Mesenchymal stem cell (in vitro differentiated cells and primary cell): ENCODE measurements at regions not wholly inside any gene's neighbourhood (a gene's known extent, or its start where the extent isn't known, plus 50 kb on each side); places are given as distances from the start of the nearest gene placed in this dataset.

Source experiments
- DNase-seq: peaks from one replicate; pipeline ENCODE4 v3.0.0-alpha.2; 2013
- H2AFZ ChIP-seq: one replicate; pipeline ENCODE4 v1.6.1; 2013; ENCODE audit warnings: low read depth, mild to moderate bottlenecking, control low read depth, inconsistent platforms, low read length, moderate library complexity
- H2AK5ac ChIP-seq: 2 replicates; pipeline ENCODE4 v1.6.1; 2013; ENCODE audit warnings: low read length, moderate library complexity, mild to moderate bottlenecking, inconsistent platforms; ENCODE audit not compliant: severe bottlenecking
- H2BK120ac ChIP-seq: one replicate; pipeline ENCODE4 v1.6.1; 2013; ENCODE audit warnings: low read depth, mild to moderate bottlenecking, inconsistent platforms, low read length, moderate library complexity
- H2BK12ac ChIP-seq, 2 experiments: one replicate each; pipeline ENCODE4 v1.6.1; 2013; ENCODE audit warnings: inconsistent platforms in 2 of 2, low read length in 2 of 2, mild to moderate bottlenecking in 2 of 2, moderate library complexity in 2 of 2, control low read depth in 1 of 2
- H2BK15ac ChIP-seq: one replicate; pipeline ENCODE4 v1.6.1; 2013; ENCODE audit warnings: mild to moderate bottlenecking, low read depth, inconsistent platforms; ENCODE audit not compliant: poor library complexity, severe bottlenecking
- H2BK5ac ChIP-seq: 2 replicates; pipeline ENCODE4 v1.6.1; 2013; ENCODE audit warnings: low read depth, mild to moderate bottlenecking, low read length, control low read depth, inconsistent platforms; ENCODE audit not compliant: poor library complexity, severe bottlenecking
- H3K14ac ChIP-seq, 2 experiments: one replicate each; pipeline ENCODE4 v1.6.1; 2013; ENCODE audit warnings: inconsistent platforms in 2 of 2, low read length in 2 of 2, control low read depth in 1 of 2, mild to moderate bottlenecking in 1 of 2, moderate library complexity in 1 of 2
- H3K18ac ChIP-seq, 2 experiments: one replicate each; pipeline ENCODE4 v1.6.1; 2013; ENCODE audit warnings: inconsistent platforms in 2 of 2, low read length in 2 of 2, control low read depth in 1 of 2, low read depth in 1 of 2, mild to moderate bottlenecking in 1 of 2
- H3K23ac ChIP-seq, 2 experiments: one replicate each; pipeline ENCODE4 v1.6.1; 2013; ENCODE audit warnings: inconsistent platforms in 2 of 2, low read length in 2 of 2, mild to moderate bottlenecking in 2 of 2, moderate library complexity in 2 of 2, control low read depth in 1 of 2
- H3K27ac ChIP-seq: 2 replicates; pipeline ENCODE4 v1.5.1; 2013; ENCODE audit warnings: mild to moderate bottlenecking, moderate library complexity, low read length, control low read depth, inconsistent platforms; ENCODE audit not compliant: poor library complexity, severe bottlenecking
- H3K27me3 ChIP-seq, 2 experiments: 2 replicates each; pipeline versions ENCODE4 v1.6.1 to v1.7.0; 2013; ENCODE audit warnings: low read length in 2 of 2, mild to moderate bottlenecking in 2 of 2, moderate library complexity in 2 of 2, control low read depth in 1 of 2, inconsistent platforms in 1 of 2; ENCODE audit not compliant: control insufficient read depth in 1 of 2, insufficient read depth in 1 of 2
- H3K36me3 ChIP-seq, 2 experiments: 2 replicates each; pipeline versions ENCODE4 v1.6.1 to v1.7.0; 2013; ENCODE audit warnings: low read length in 2 of 2, control low read depth in 1 of 2, inconsistent platforms in 1 of 2, low read depth in 1 of 2, mild to moderate bottlenecking in 1 of 2; ENCODE audit not compliant: insufficient read depth in 2 of 2, control insufficient read depth in 1 of 2
- H3K4ac ChIP-seq, 2 experiments: one replicate each; pipeline ENCODE4 v1.6.1; 2013; ENCODE audit warnings: inconsistent platforms in 2 of 2, low read length in 2 of 2, mild to moderate bottlenecking in 2 of 2, moderate library complexity in 2 of 2, control low read depth in 1 of 2, low read depth in 1 of 2
- H3K4me1 ChIP-seq: 2 replicates; pipeline ENCODE4 v1.6.1; 2013; ENCODE audit warnings: low read depth, low read length, control low read depth; ENCODE audit not compliant: control insufficient read depth, insufficient read depth
- H3K4me2 ChIP-seq: 2 replicates; pipeline ENCODE4 v1.6.1; 2013; ENCODE audit warnings: low read length, mild to moderate bottlenecking, inconsistent platforms; ENCODE audit not compliant: poor library complexity, severe bottlenecking
- H3K4me3 ChIP-seq, 2 experiments: 2 replicates each; pipeline versions ENCODE4 v1.5.1 to v1.7.0; 2013; ENCODE audit warnings: low read length in 2 of 2, mild to moderate bottlenecking in 2 of 2, control low read depth in 1 of 2, low read depth in 1 of 2; ENCODE audit not compliant: insufficient read depth in 1 of 2
- H3K79me1 ChIP-seq: replicated peaks from 2 replicates; pipeline ENCODE4 v1.6.1; 2013; ENCODE audit warnings: mild to moderate bottlenecking, control low read depth, low read length, inconsistent platforms; ENCODE audit not compliant: poor library complexity, severe bottlenecking
- H3K9ac ChIP-seq: 2 replicates; pipeline ENCODE4 v1.7.0; 2013; ENCODE audit warnings: mild to moderate bottlenecking, low read length, moderate library complexity
- H3K9me3 ChIP-seq: 2 replicates; pipeline ENCODE4 v1.7.0; 2013; ENCODE audit warnings: mild to moderate bottlenecking, low read length; ENCODE audit not compliant: control insufficient read depth
- H4K8ac ChIP-seq: one replicate; pipeline ENCODE4 v1.6.1; 2013; ENCODE audit warnings: inconsistent platforms, mild to moderate bottlenecking, low read length, moderate library complexity
- H4K91ac ChIP-seq: one replicate; pipeline ENCODE4 v1.6.1; 2013; ENCODE audit warnings: mild to moderate bottlenecking, low read length, inconsistent platforms
- WGBS: methylation state at CpG from one replicate; pipeline ENCODE4 v1.1.7; 2013; ENCODE audit warnings: mixed read lengths; 5-methylcytosine and 5-hydroxymethylcytosine counted together

DNA sequence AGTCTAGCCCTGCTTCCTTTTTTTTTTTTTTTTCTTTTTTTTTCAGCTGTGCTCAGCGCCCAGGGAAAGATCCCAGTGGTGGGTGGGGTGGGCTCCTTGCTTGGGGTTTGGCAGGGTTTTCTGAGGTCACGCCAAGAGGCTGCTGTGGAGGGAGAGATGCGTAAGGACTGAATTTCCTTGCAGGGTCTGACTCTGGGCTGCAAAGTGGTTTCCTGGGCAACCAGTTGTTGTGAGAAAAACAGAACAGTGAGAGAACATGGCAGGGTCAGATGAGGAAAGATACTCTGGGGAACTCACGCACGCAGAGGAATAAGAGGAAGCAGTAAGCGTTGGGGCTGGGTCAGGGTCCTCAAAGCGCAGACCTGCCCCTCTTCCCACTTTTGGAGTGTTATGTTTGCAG, 119.5 kb downstream of the IRF8 start:
- Histone ChIP-seq H3K14ac (no peak overlapping the region), H2BK120ac (no peak overlapping the region), H2BK15ac (no peak overlapping the region), H3K36me3 (no peaks in the 10 kb centered on the region), H2AK5ac (no peak overlapping the region), H3K27ac (no peak overlapping the region), H4K8ac (no peak overlapping the region), H3K4me2 (no peak overlapping the region), H3K18ac (no peak overlapping the region), H3K23ac (no peak overlapping the region), H4K91ac (no peak overlapping the region), H3K9me3 (peaks cover 25% of the 10 kb centered on the region), H2BK5ac (no peak overlapping the region), H2BK12ac (no peak overlapping the region), H3K9ac (no peak overlapping the region), H3K79me1 (no peaks in the 10 kb centered on the region), H3K27me3 (peaks cover 3 to 47% of the 10 kb centered on the region in 2 experiments), H3K4me1 (no peaks in the 10 kb centered on the region), H3K4ac (no peak overlapping the region), H2AFZ (no peak overlapping the region), H3K4me3 (no peak overlapping the region)
- WGBS: 4% methylated on average over 5 of the region's 7 CpGs
- DNase-seq: peak; percentile 99

DNA sequence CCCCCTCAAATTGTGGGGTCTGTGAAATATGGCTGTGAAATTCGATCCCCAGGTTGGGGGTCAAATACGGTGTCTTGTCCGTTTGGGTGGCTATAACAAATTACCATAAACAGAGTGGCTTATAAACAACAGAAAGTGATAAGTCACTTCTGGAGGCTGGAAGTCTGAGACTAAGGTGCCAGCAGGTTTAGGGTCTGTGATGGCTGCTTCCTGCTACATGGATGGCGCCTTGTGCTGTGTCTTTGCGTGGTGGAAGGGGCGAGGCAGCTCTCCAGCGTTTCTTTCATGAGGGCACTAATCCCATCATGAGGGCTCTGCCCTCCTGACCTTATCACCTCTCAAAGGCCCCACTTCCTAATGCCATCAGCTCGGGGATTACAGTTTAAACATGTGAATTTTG, 120.0 kb downstream of the IRF8 start:
- no peak overlapping the region for H2AK5ac ChIP-seq
- WGBS: 44% methylated on average over 8 of the region's 8 CpGs

DNA sequence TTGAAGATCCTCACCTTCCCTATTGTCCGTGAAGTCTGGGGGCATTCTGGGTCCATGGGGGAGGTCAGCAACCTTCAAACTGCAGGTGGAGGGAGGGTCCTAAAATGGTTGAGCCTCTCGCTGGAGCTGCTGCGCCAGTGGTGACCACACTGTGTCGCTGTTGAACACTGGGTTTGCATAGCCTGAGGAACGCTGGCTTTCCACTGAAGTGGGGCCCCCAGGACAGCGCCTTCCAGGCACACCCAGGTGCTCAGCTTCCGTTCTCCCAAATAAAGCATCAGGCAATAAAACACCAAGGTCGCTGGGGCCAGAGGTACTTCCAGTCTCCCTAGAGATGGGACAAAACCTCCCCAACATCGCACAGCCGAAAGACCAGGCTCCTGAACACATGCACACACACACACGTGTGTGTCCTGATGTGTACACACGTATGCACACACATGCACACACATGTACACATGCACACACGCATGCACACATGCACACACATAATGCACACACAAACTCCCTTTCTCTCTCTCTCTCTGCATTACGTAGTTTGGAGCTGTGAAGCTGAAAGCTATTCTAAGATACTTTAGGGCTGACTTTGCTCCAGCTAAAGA, 120.6 kb downstream of the IRF8 start:
- H3K9ac ChIP-seq: no peak overlapping the region
- peak overlapping the region in 1 of 2 experiments; percentile 6 for H3K18ac ChIP-seq
- no peak overlapping the region for H3K27ac ChIP-seq
- WGBS: 59% methylated on average over 13 of the region's 14 CpGs
- no peak overlapping the region for H3K4me2 ChIP-seq
- no peak overlapping the region for H3K23ac ChIP-seq
- no peaks in the 10 kb centered on the region for H3K4me1 ChIP-seq
- no peak overlapping the region for H3K4me3 ChIP-seq
- DNase-seq: no peak
- H3K9me3 ChIP-seq: peaks cover 33% of the 10 kb centered on the region
- no peak overlapping the region for H2AFZ ChIP-seq
- peak overlapping the region; percentile 69 for H4K91ac ChIP-seq
- peak overlapping the region in 1 of 2 experiments; percentile 25 for H2BK12ac ChIP-seq
- H2BK15ac ChIP-seq: no peak overlapping the region
- H3K4ac ChIP-seq: no peak overlapping the region
- H2BK5ac ChIP-seq: no peak overlapping the region
- no peaks in the 10 kb centered on the region for H3K36me3 ChIP-seq
- no peak overlapping the region for H4K8ac ChIP-seq
- H2AK5ac ChIP-seq: no peak overlapping the region
- H3K79me1 ChIP-seq: no peaks in the 10 kb centered on the region
- no peak overlapping the region for H2BK120ac ChIP-seq
- H3K27me3 ChIP-seq: peaks cover 3 to 45% of the 10 kb centered on the region in 2 experiments
- H3K14ac ChIP-seq: no peak overlapping the region

More for the DNA sequence above, 120.0 kb downstream of the IRF8 start:
- Histone ChIP-seq H4K91ac (peak overlapping the region; percentile 57), H3K27ac (no peak overlapping the region), H3K4ac (no peak overlapping the region), H3K79me1 (no peaks in the 10 kb centered on the region), H3K27me3 (peaks cover 3 to 47% of the 10 kb centered on the region in 2 experiments), H3K9me3 (peaks cover 30% of the 10 kb centered on the region), H2BK12ac (peak overlapping the region in 1 of 2 experiments; percentile 65), H3K23ac (no peak overlapping the region), H3K4me2 (no peak overlapping the region), H3K9ac (no peak overlapping the region), H3K18ac (peak overlapping the region; percentile 28 to 77), H3K14ac (no peak overlapping the region), H3K4me3 (no peak overlapping the region), H3K4me1 (no peaks in the 10 kb centered on the region), H2BK15ac (no peak overlapping the region), H4K8ac (no peak overlapping the region), H2AFZ (no peak overlapping the region), H2BK120ac (no peak overlapping the region), H2BK5ac (no peak overlapping the region), H3K36me3 (no peaks in the 10 kb centered on the region)
- DNase-seq: no peak

DNA sequence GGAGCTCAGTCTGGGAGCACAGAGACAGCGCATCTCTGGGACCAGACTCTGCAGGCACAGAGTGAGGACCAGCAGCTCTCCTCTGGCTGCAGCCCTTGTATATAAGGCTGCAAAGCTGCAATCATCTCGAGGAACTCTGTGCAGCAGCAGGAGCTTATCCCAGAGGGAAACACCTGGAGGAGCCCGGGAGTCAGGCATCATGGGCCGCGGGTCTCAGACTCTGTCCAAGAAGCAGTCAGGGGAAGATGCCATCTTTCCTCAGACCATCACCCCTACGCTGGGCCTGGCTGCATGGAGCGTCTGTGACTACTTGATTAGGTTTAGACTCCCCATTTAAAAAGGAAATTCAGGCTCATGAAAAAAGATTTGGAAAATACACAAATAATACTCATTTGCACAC, 122.0 kb downstream of the IRF8 start:
- no peaks in the 10 kb centered on the region for H3K79me1 ChIP-seq
- no peaks in the 10 kb centered on the region for H3K4me1 ChIP-seq
- peak overlapping the region in 1 of 2 experiments; percentile 10 for H3K18ac ChIP-seq
- no peak overlapping the region for H4K8ac ChIP-seq
- H2BK15ac ChIP-seq: peak overlapping the region; percentile 23
- no peak for DNase-seq
- H3K9ac ChIP-seq: no peak overlapping the region
- H3K4ac ChIP-seq: no peak overlapping the region
- no peak overlapping the region for H3K4me2 ChIP-seq
- no peak overlapping the region for H3K23ac ChIP-seq
- no peak overlapping the region for H3K14ac ChIP-seq
- H3K36me3 ChIP-seq: no peaks in the 10 kb centered on the region
- H2BK5ac ChIP-seq: no peak overlapping the region
- H3K27ac ChIP-seq: no peak overlapping the region
- H2BK120ac ChIP-seq: no peak overlapping the region
- peaks cover 42% of the 10 kb centered on the region for H3K9me3 ChIP-seq
- H2BK12ac ChIP-seq: no peak overlapping the region
- H2AFZ ChIP-seq: no peak overlapping the region
- peaks cover 3 to 36% of the 10 kb centered on the region in 2 experiments for H3K27me3 ChIP-seq
- peak overlapping the region; percentile 47 for H4K91ac ChIP-seq
- WGBS: 87% methylated on average over 7 of the region's 7 CpGs
- H3K4me3 ChIP-seq: no peak overlapping the region
- H2AK5ac ChIP-seq: no peak overlapping the region
